22Rv1 (cell line): ENCODE measurements at regions not wholly inside any gene's neighbourhood (a gene's known extent, or its start where the extent isn't known, plus 50 kb on each side); places are given as distances from the start of the nearest gene placed in this dataset.

Source experiments
- CTCF ChIP-seq: fragments of 450-650 bp; IDR thresholded peaks from 2 replicates; pipeline ENCODE4 v1.5.1; 2017; ENCODE audit warnings: mild to moderate bottlenecking
- ZFX ChIP-seq: fragments of 450-650 bp; IDR thresholded peaks from 2 replicates; pipeline ENCODE4 v1.6.1; 2017; ENCODE audit warnings: antibody characterized with exemption, borderline replicate concordance

DNA sequence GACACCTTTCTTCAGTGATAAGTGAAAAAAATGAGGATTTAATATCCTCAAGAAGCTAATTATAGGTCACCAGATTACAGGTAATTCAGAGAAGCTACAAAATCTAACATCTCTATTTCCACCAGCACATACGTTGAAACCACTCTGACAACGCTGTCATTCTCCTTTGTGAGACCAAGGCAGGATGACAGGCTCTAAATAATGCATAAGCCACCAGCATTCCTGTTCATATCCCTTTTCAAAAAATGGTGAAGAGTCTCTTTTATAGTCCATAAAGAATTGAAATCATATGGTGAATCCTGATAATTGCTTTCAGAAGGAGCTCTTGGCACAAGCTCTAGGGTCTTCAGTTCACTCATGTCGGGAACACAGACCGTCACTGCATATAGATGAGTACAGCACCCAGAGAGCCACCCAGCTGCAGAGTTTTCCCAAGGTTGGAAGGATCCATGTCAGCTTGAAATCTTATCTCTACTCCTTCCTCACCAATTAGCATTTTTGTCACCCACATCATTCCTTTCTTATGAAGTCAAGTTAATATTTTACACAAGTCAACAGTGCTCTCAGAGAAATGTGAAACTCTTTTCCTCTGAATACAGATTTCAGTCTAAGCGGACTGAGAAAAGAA, 431.4 kb downstream of the TBC1D4 start:
- TF ChIP-seq CTCF (no peak), ZFX (no peak)
